Gastroesophageal sphincter (tissue), 4 donors: ENCODE measurements at regions not wholly inside any gene's neighbourhood (a gene's known extent, or its start where the extent isn't known, plus 50 kb on each side); places are given as distances from the start of the nearest gene placed in this dataset.
A peak's percentile ranks its signal among the peaks of the same experiment; 100 is the strongest.

ENCODE experiments used
- ATAC-seq: fragments of 150-250 bp; one replicate; pipeline ENCODE4 v1.9.1; 2016; ENCODE audit warnings: mild to moderate bottlenecking, moderate library complexity
- H3K27ac ChIP-seq, 4 donors: fragments of 200-600 bp; sonication (generic) in 3 of 4; 1 replicate in 3 of 4; 2 replicates in 1 of 4; pipeline ENCODE4 v1.5.1; 2016 to 2019
- H3K27me3 ChIP-seq: fragments of 200-600 bp; sonication (generic); one replicate; pipeline ENCODE4 v1.5.1; 2019
- H3K36me3 ChIP-seq, 2 donors: fragments of 200-600 bp; sonication (generic); one replicate each; pipeline ENCODE4 v1.5.1; 2019; ENCODE audit warnings: control low read depth in 1 of 2
- H3K4me1 ChIP-seq, 3 donors: fragments of 200-600 bp; sonication (generic); 1 replicate in 2 of 3; 2 replicates in 1 of 3; pipeline ENCODE4 v1.5.1; 2016 to 2019; ENCODE audit warnings: control low read depth in 2 of 3
- H3K4me3 ChIP-seq, 2 donors: fragments of 200-600 bp; sonication (generic); one replicate each; pipeline ENCODE4 v1.5.1; 2019; ENCODE audit warnings: mild to moderate bottlenecking in 1 of 2, moderate library complexity in 1 of 2
- H3K9me3 ChIP-seq, 3 donors: fragments of 200-600 bp; sonication (generic); one replicate each; pipeline ENCODE4 v1.5.1; 2017 to 2019; ENCODE audit warnings: control low read depth in 2 of 3
- CTCF ChIP-seq, 4 experiments: fragments of 200-600 bp in 2 of 4; fragments of 450-650 bp in 2 of 4; sonication (generic) in 1 of 4; IDR thresholded peaks; one replicate each; pipeline ENCODE4 v1.5.1; 2017 to 2019; ENCODE audit warnings: antibody characterized with exemption in 4 of 4, mild to moderate bottlenecking in 2 of 4, moderate library complexity in 2 of 4
- EP300 ChIP-seq: sonication (generic); formaldehyde crosslinking; IDR thresholded peaks from one replicate; pipeline ENCODE4 v1.6.1; 2017; ENCODE audit warnings: antibody characterized with exemption, mild to moderate bottlenecking
- POLR2A ChIP-seq, 2 donors: fragments of 450-650 bp; IDR thresholded peaks; one replicate each; pipeline ENCODE4 v1.6.1; 2017; ENCODE audit warnings: antibody characterized with exemption in 2 of 2, mild to moderate bottlenecking in 2 of 2, moderate library complexity in 1 of 2
- POLR2AphosphoS5 ChIP-seq: sonication (generic); formaldehyde crosslinking; IDR thresholded peaks from one replicate; pipeline ENCODE4 v1.6.1; 2017; ENCODE audit warnings: antibody characterized with exemption
- WGBS, 2 donors: methylation state at CpG; one replicate each; pipeline ENCODE4 v1.1.5; 2018; ENCODE audit warnings: low coverage in 1 of 2; 5-methylcytosine and 5-hydroxymethylcytosine counted together

- H3K27ac ChIP-seq = peak overlapping the region in 2 of 4 donors; percentile 30 to 89
- WGBS, 2 donors = 63% methylated on average over 4 of the region's 9 CpGs; no CpG with 5 or more reads in 1 of the 2 donors
- TF ChIP-seq CTCF (IDR thresholded peaks at IDR 0.05) (no peak), EP300 (no peak), POLR2AphosphoS5 (no peak), POLR2A (IDR thresholded peaks at IDR 0.05) (no peak)
- no peaks in the 10 kb centered on the region for H3K36me3 ChIP-seq
- peaks cover 6 to 82% (median 23%) of the 10 kb centered on the region in 3 donors for H3K4me1 ChIP-seq
- ATAC-seq = peak; percentile 23
- no peak overlapping the region for H3K4me3 ChIP-seq
- no peaks in the 10 kb centered on the region for H3K9me3 ChIP-seq
- H3K27me3 ChIP-seq = no peaks in the 10 kb centered on the region
Measured at GRCh38 chrX:10021461-10022272, 54.5 kb downstream of the CLDN34 start.

GRCh38 chrX:10022273-10022541 lies 55.0 kb downstream of the CLDN34 start:
- no peak for ATAC-seq
- WGBS, 2 donors = 95% methylated on average over 4 of the region's 5 CpGs; no CpG with 5 or more reads in 1 of the 2 donors
- no peak overlapping the region for H3K4me3 ChIP-seq
- H3K36me3 ChIP-seq = no peaks in the 10 kb centered on the region
- TF ChIP-seq POLR2A (IDR thresholded peaks at IDR 0.05) (no peak), POLR2AphosphoS5 (no peak)
- no peaks in the 10 kb centered on the region for H3K9me3 ChIP-seq
- H3K4me1 ChIP-seq = peaks cover 6 to 78% (median 23%) of the 10 kb centered on the region in 3 donors
- H3K27me3 ChIP-seq = no peaks in the 10 kb centered on the region
- peak overlapping the region in 1 of 4 donors; percentile 30 for H3K27ac ChIP-seq

GRCh38 chrX:10022580-10023245 lies 55.6 kb downstream of the CLDN34 start:
- peak; percentile 69 for ATAC-seq
- no peaks in the 10 kb centered on the region for H3K9me3 ChIP-seq
- peak overlapping the region in 1 of 4 donors; percentile 30 for H3K27ac ChIP-seq
- H3K4me3 ChIP-seq = no peak overlapping the region
- H3K4me1 ChIP-seq = peaks cover 6 to 73% (median 23%) of the 10 kb centered on the region in 3 donors
- WGBS, 2 donors = 53 to 63% methylated on average over 7 to 10 of the region's 10 CpGs
- H3K27me3 ChIP-seq = no peaks in the 10 kb centered on the region
- no peaks in the 10 kb centered on the region for H3K36me3 ChIP-seq
- TF ChIP-seq POLR2A (IDR thresholded peaks at IDR 0.05) (no peak), EP300 (no peak), CTCF (IDR thresholded peaks at IDR 0.05) (no peak), POLR2AphosphoS5 (no peak)

GRCh38 chrX:10023821-10024220 lies 56.7 kb downstream of the CLDN34 start:
- no peaks in the 10 kb centered on the region for H3K36me3 ChIP-seq
- no peak for TF ChIP-seq POLR2AphosphoS5
- TF ChIP-seq CTCF (IDR thresholded peaks at IDR 0.05) = no peak
- TF ChIP-seq EP300 = no peak
- no peak for TF ChIP-seq POLR2A (IDR thresholded peaks at IDR 0.05)
- peaks cover 6 to 69% (median 19%) of the 10 kb centered on the region in 3 donors for H3K4me1 ChIP-seq
- 70 to 100% methylated on average over 2 to 3 of the region's 7 CpGs for WGBS, 2 donors
- H3K27ac ChIP-seq = no peak overlapping the region
- ATAC-seq = no peak
- H3K4me3 ChIP-seq = no peak overlapping the region
- no peaks in the 10 kb centered on the region for H3K9me3 ChIP-seq
- no peaks in the 10 kb centered on the region for H3K27me3 ChIP-seq

GRCh38 chrX:10025742-10026493 lies 58.8 kb downstream of the CLDN34 start:
- Histone ChIP-seq H3K27ac (no peak overlapping the region), H3K27me3 (no peaks in the 10 kb centered on the region), H3K36me3 (no peaks in the 10 kb centered on the region), H3K4me1 (peaks cover 6 to 65% (median 12%) of the 10 kb centered on the region in 3 donors), H3K4me3 (no peak overlapping the region), H3K9me3 (no peaks in the 10 kb centered on the region)
- WGBS, 2 donors = 100% methylated on average over 2 of the region's 6 CpGs; no CpG with 5 or more reads in 1 of the 2 donors
- ATAC-seq = no peak
- TF ChIP-seq CTCF (IDR thresholded peaks at IDR 0.05) (no peak), POLR2AphosphoS5 (no peak), EP300 (no peak), POLR2A (IDR thresholded peaks at IDR 0.05) (no peak)
